Calu3 (cell line): ENCODE measurements at regions not wholly inside any gene's neighbourhood (a gene's known extent, or its start where the extent isn't known, plus 50 kb on each side); places are given as distances from the start of the nearest gene placed in this dataset.

Source experiments
- BruUV-seq: library from RNA; stranded (reverse); fragments of 400-500 nt; replicated peaks from 2 replicates; lab custom pipeline; 2021; lab: Mats Ljungman, UMichigan
- CTCF ChIA-PET: fragments of 300-600 bp; sonication (Branson Sonifier 250); formaldehyde crosslinking; loops from one replicate; lab custom pipeline; 2022; ENCODE audit warnings: antibody characterized with exemption; lab: Charles Lee
- DNase-seq: peaks from one replicate; pipeline ENCODE4 v3.0.0; 2022
- H3K27ac Mint-ChIP-seq: one replicate; pipeline ENCODE4 v1.8.0; 2022; ENCODE audit warnings: mixed read lengths; ENCODE audit not compliant: unreplicated experiment
- H3K27me3 Mint-ChIP-seq: one replicate; pipeline ENCODE4 v1.8.0; 2022; ENCODE audit warnings: mixed read lengths; ENCODE audit not compliant: unreplicated experiment
- H3K36me3 Mint-ChIP-seq: one replicate; pipeline ENCODE4 v1.8.0; 2022; ENCODE audit warnings: mild to moderate bottlenecking, moderate library complexity, mixed read lengths; ENCODE audit not compliant: insufficient read depth, unreplicated experiment
- H3K4me1 Mint-ChIP-seq: one replicate; pipeline ENCODE4 v1.8.0; 2022; ENCODE audit warnings: mild to moderate bottlenecking, low read depth, mixed read lengths; ENCODE audit not compliant: unreplicated experiment
- H3K4me3 Mint-ChIP-seq: one replicate; pipeline ENCODE4 v1.8.0; 2022; ENCODE audit warnings: mild to moderate bottlenecking, low read depth, moderate library complexity, mixed read lengths; ENCODE audit not compliant: unreplicated experiment
- H3K9me3 Mint-ChIP-seq: one replicate; pipeline ENCODE4 v1.8.0; 2022; ENCODE audit warnings: low read depth, mixed read lengths; ENCODE audit not compliant: unreplicated experiment
- intact Hi-C: fragments of 100-400 bp; cut with micrococcal nuclease; formaldehyde crosslinking; loops from one replicate; pipeline ENCODE4 v1.10.0; 2022; ENCODE audit not compliant: unreplicated experiment
- TF ChIP-seq, protein P1 (sequence below): fragments of 200-600 bp; IDR thresholded peaks from one replicate; pipeline ENCODE4 v1.8.0; 2022; ENCODE audit warnings: antibody characterized with exemption; ENCODE audit not compliant: unreplicated experiment

DNA sequence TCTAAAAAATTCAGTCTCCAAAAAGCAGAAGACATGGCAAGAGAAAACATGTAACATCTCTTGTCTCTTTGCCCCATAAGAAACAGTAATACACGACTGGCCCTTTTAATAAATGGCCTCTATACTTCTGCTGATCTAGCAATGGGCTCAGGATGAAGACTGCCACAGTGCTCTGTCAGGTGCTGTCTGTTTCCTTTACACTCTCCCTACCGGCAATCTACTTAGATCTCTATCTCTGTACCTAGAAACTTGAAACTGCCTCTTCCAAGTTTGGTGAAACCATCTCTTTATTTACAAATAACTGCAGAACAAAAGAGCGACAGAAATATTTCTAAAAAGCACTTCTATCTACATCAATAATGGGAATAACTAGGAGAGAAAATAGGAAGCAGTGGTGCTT lies 685.2 kb upstream of the INTU start:
- TF ChIP-seq, protein P1, sequence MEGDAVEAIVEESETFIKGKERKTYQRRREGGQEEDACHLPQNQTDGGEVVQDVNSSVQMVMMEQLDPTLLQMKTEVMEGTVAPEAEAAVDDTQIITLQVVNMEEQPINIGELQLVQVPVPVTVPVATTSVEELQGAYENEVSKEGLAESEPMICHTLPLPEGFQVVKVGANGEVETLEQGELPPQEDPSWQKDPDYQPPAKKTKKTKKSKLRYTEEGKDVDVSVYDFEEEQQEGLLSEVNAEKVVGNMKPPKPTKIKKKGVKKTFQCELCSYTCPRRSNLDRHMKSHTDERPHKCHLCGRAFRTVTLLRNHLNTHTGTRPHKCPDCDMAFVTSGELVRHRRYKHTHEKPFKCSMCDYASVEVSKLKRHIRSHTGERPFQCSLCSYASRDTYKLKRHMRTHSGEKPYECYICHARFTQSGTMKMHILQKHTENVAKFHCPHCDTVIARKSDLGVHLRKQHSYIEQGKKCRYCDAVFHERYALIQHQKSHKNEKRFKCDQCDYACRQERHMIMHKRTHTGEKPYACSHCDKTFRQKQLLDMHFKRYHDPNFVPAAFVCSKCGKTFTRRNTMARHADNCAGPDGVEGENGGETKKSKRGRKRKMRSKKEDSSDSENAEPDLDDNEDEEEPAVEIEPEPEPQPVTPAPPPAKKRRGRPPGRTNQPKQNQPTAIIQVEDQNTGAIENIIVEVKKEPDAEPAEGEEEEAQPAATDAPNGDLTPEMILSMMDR: no peak
- intact Hi-C loops: no loop called here
- BruUV-seq: no TSS peak
- Mint-ChIP-seq H3K36me3 (no peaks in the 10 kb centered on the region), H3K27me3 (no peaks in the 10 kb centered on the region), H3K27ac (no peak overlapping the region), H3K9me3 (no peaks in the 10 kb centered on the region), H3K4me1 (no peaks in the 10 kb centered on the region), H3K4me3 (no peak overlapping the region)
- no peak for DNase-seq
- CTCF ChIA-PET: no interaction called here

GRCh38 chr4:126954537-126955291 lies 678.0 kb upstream of the INTU start:
- intact Hi-C loops: no loop called here
- Mint-ChIP-seq H3K4me3 (no peak overlapping the region), H3K27ac (no peak overlapping the region), H3K4me1 (no peaks in the 10 kb centered on the region), H3K27me3 (no peaks in the 10 kb centered on the region), H3K36me3 (no peaks in the 10 kb centered on the region), H3K9me3 (no peaks in the 10 kb centered on the region)
- DNase-seq: no peak
- BruUV-seq: no TSS peak
- TF ChIP-seq, protein P1: no peak
- CTCF ChIA-PET: no interaction called here

DNA sequence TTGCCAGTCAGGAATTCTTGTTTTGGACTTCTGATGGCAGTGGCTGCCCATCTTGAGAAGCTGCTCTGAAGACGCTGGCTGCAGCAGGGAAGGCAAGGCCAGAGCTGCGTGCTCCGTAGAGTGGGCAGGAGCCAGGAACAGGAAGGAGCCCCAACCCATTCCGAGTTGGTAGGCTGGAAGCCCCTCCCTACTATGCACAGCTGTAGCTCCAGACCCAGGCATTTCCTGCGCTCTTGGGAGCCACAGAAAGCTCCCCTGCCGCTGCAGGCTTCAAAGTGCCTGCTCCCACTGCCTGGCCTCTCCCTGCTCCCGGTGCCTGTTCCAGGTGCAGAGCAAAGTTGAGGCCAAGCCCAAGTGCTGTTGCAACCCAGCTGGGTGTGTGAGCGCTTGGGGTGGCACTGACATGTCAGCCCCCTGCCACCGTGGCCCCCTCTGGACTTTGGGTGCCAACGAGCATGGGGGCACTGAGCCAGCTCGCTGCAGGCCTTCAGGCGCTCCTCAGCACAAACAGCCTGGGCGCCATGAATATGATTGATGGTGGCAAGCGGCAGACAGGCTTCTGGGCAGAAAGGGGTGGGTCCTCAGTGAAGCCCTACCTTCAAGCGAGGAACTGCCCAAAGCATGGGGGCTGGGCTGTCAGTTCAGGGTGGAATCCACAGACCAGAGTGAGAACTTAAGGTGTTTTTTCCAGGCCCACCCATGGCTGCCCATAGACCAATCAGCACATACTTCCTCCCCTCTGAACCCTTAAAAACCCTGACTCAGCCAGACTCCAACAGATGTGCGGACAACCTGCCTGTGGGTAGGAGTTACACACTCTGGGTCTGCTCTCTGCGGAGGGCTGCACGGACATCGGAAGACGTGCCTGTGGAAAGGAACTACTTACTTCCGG lies 677.2 kb upstream of the INTU start:
- TF ChIP-seq, protein P1: no peak
- CTCF ChIA-PET: no interaction called here

GRCh38 chr4:126956184-126956897 lies 676.4 kb upstream of the INTU start:
- TF ChIP-seq, protein P1: no peak
- no peaks in the 10 kb centered on the region for H3K9me3 Mint-ChIP-seq
- no peak overlapping the region for H3K27ac Mint-ChIP-seq
- no TSS peak for BruUV-seq
- H3K4me3 Mint-ChIP-seq: no peak overlapping the region
- no peaks in the 10 kb centered on the region for H3K4me1 Mint-ChIP-seq
- CTCF ChIA-PET: no interaction called here
- no peak for DNase-seq
- intact Hi-C loops: no loop called here
- H3K36me3 Mint-ChIP-seq: no peaks in the 10 kb centered on the region
- no peaks in the 10 kb centered on the region for H3K27me3 Mint-ChIP-seq

More for the DNA sequence above, 677.2 kb upstream of the INTU start:
- H3K4me1 Mint-ChIP-seq: no peaks in the 10 kb centered on the region
- no peak overlapping the region for H3K4me3 Mint-ChIP-seq
- intact Hi-C loops: no loop called here
- DNase-seq: no peak
- H3K27ac Mint-ChIP-seq: no peak overlapping the region
- no peaks in the 10 kb centered on the region for H3K27me3 Mint-ChIP-seq
- H3K9me3 Mint-ChIP-seq: no peaks in the 10 kb centered on the region
- no peaks in the 10 kb centered on the region for H3K36me3 Mint-ChIP-seq
- no TSS peak for BruUV-seq
